DMS79 (cell line): ENCODE measurements at regions not wholly inside any gene's neighbourhood (a gene's known extent, or its start where the extent isn't known, plus 50 kb on each side); places are given as distances from the start of the nearest gene placed in this dataset.

Experiments used
- DNase-seq: peaks from one replicate; lab custom pipeline; 2025; lab: John Stamatoyannopoulos, UW

GRCh38 chr13:71967990-71968389 is 101.0 kb upstream of the DACH1 start:
- DNase-seq, result no peak

GRCh38 chr13:71964491-71965100 is 97.6 kb upstream of the DACH1 start:
- no peak for DNase-seq

- no peak for DNase-seq
Measured at GRCh38 chr13:71962735-71963134, 95.7 kb upstream of the DACH1 start.

- no peak for DNase-seq
Measured at GRCh38 chr13:71962126-71962525, 95.1 kb upstream of the DACH1 start.

- DNase-seq, result no peak
Measured at GRCh38 chr13:71949441-71949840, 82.4 kb upstream of the DACH1 start.

GRCh38 chr13:71939186-71939585 is 72.2 kb upstream of the DACH1 start:
- no peak for DNase-seq

GRCh38 chr13:71935166-71935840 is 68.3 kb upstream of the DACH1 start:
- no peak for DNase-seq

- no peak for DNase-seq
Measured at GRCh38 chr13:71924931-71925330, 57.9 kb upstream of the DACH1 start.

- no peak for DNase-seq
Measured at GRCh38 chr13:71922194-71922593, 55.2 kb upstream of the DACH1 start.
